HG02852 (cell line): ENCODE measurements at regions not wholly inside any gene's neighbourhood (a gene's known extent, or its start where the extent isn't known, plus 50 kb on each side); places are given as distances from the start of the nearest gene placed in this dataset.
"Not testable (repeated sequence)": the region's sequence is repeated elsewhere in the genome, so short reads cannot be mapped to it uniquely, and the experiment has no call there.

ENCODE experiments used
- ATAC-seq: cut with Tn5 transposase; IDR thresholded peaks from one replicate; pipeline ENCODE4 v1.9.1; 2021; ENCODE audit warnings: mild to moderate bottlenecking, moderate library complexity; ENCODE audit not compliant: unreplicated experiment

DNA sequence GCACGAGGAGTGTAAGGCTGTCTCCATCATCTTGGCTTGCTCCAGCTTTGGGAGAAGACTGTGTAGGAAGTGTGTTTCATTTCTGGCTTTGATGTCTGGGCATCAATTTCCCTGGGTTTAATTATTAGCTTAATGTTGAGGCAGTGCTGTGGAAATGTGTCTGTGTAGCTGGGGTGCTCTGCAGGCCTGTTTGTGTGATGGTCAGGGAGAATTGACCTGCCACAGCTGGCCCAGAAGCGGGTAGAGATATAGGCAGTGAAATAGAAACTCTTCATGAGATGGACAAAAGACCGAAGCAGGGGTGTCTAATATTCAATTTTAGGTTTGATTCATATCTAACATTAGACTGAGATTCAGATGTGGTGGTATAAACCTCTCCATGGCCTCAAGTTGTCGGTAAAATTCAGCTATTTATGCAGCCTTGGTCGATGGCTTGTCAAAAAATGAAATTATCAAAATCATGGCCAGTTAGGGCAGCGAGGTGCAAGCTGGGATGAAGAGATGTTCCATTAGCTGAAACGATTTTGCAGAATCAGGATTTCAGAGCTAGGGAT is 95.3 kb upstream of the SNX9 start:
- ATAC-seq, result no peak

DNA sequence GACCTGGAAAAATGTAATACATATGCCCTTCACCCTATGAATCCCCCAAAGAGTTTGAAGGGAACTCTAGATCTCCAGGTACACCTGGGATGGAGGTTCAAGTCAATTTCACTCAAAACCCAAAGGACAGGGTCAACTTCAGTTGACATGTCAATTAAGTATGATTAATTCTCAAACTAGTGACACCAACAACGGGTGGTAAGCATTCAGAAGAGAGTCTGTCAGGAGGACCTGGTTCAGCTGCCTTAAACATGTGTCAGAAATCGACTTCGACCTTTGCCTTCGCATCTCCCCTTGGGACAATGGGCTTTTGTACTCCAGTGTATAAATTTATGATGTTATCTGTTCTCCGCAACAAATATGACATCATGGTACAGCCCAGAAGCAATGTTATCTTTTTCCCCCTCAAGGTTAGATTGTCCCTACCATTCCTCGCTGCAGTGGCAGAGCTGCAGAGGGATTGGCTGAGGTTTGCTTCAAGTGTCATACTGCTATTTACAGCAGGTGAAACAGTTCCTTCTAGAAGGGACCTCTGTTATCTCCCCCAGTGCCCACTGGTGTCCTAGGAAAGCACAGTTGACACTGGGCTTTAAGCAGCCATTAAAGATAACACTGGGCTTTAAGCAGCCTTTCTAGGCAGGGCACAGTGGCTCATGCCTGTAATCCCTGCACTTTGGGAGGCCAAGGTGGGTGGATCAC is 94.7 kb upstream of the SNX9 start:
- ATAC-seq, result no peak

- no peak for ATAC-seq
These were observed 91.8 kb upstream of the SNX9 start for GRCh38 chr6:157731221-157731620.

DNA sequence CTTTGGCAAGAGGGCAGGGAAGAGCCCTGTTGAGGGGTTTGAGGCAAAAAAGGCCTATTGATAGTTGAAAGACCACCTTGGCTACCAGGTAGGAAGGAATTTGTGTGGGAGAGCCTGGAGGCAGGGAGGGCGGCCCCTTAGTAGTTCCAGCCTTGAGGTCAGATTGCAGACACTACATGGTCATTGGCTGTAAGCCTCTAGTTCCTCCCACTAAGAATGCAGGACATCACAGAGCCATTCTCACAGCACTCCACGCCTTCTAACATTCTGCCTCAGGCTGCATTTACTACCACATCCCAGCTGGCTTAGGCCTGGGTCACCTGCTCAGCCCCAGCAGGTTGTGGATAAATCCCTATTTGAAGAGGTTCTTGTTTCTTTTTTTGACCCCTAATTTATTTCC is 91.0 kb upstream of the SNX9 start:
- no peak for ATAC-seq

GRCh38 chr6:157732416-157733161 is 90.5 kb upstream of the SNX9 start:
- no peak for ATAC-seq

DNA sequence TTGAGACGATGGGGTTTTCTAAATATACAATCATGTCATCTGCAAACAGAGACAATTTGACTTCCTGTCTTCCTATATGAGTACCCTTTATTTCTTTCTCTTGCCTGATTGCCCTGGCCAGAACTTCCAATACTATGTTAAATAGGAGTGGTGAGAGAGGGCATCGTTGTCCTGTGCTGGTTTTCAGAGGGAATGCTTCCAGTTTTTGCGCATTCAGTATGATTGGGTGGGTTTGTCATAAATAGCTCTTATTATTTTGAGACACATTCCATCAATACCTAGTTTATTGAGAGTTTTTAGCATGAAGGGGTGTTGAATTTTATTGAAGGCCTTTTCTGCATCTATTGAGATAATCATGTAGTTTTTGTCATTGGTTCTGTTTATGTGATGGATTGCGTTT is 86.5 kb upstream of the SNX9 start:
- not testable (repeated sequence) for ATAC-seq

GRCh38 chr6:157741321-157741947 is 81.6 kb upstream of the SNX9 start:
- no peak for ATAC-seq

DNA sequence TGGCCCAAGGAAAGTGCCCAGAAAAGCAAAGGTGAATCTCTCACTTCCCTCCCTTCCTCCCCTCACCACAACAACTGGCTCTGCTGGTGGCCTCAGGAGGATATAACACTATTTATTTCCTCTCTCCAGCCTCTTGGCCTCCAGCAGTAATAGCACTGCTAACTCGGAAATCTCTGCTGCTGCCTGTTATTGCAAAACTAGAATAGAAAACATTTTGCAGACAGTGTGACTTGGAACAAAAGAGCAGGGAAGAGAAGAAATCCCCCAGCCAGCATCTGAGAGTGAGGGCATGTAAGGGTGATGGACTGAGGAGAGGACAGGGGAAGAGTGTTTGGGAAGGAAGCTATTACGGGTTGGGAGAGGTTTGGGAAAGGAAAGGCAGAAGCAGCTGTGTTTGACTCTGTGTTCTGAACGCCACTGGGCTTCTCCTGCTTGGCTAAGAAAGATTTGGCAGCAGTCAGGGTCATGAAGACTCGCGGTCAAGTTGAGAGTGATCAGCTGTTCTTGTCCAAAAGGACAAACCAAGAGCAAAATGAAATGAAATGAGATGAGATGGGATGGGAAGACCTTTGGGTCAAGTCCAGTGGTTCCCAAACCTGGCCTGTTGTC is 81.0 kb upstream of the SNX9 start:
- ATAC-seq, result no peak

DNA sequence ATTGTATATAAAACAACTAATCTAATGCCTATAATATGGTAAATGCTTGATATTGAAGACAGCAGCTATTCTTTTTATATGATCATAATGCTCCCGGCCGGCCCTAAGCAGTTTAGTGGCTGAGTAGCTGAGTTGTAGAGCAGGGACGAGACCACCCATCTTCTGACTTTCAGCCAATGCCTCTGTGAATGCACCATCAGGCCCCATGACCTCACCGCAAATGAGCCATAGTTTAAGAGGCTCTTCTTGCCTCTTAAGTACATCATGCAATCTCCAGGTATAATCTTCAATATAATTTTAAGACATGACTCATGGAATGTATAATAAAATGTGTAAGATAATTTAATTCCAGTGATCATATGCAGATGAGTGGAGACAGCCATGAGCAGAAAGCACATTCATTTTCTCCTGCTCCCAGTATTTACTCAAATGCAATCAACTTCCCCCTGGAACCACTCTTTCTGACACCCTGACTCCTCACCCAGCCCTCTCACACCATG is 78.9 kb upstream of the SNX9 start:
- ATAC-seq, result no peak

- no peak for ATAC-seq
These were observed 76.1 kb upstream of the SNX9 start for GRCh38 chr6:157746897-157747296.

DNA sequence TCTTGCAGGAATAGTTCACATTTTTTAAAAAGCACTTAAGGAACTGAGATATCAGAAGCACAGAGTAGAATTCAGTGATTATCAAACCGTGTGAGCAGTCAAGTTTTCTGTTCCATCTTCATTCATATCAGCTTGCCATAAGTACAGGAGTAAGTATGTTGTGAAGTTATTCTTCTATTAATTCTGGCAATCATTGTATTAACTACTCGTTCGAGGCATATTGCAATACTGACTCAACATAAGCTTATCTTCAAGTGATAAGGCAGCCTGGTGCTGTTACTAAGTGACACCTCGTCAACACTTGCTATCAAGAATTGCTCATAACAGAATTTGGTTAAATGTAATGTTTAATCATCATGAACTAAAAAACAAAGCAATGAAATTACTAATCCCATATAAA is 75.7 kb upstream of the SNX9 start:
- ATAC-seq, result no peak

DNA sequence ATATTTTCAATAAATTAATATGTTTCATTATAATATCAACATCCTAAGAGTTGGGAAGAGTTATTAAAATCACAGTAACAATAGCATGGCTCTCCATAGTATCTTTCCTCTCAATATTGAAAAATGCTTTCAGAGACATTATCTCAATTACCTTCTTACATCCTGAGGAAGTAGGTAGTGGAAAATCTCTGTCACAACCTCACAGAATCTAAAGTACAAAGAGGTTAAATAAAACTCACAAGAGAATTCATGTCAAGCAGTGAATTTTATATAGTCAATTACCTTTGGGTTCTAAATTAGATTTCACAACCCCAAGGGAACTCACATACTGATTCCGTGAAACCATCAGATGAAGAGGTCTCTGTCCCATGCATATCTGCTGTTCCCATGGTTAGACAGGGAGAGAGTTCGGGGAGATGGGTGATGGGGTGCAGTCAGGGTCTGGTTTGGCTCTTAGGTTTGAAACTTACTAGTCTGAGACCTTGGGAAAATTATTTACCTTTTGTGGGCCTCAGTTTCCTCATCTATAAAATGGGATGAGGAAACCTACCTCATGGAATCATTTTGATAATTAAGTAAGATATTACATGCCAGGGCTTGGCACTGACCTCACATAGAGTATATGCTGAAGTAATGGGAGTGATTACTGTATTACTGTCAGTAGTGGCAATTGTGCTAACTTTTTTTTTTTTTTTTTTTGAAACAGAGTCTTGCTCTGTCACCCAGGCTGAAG is 74.0 kb upstream of the SNX9 start:
- ATAC-seq, result no peak

- not testable (repeated sequence) for ATAC-seq
These were observed 72.1 kb upstream of the SNX9 start for GRCh38 chr6:157750973-157751372.

DNA sequence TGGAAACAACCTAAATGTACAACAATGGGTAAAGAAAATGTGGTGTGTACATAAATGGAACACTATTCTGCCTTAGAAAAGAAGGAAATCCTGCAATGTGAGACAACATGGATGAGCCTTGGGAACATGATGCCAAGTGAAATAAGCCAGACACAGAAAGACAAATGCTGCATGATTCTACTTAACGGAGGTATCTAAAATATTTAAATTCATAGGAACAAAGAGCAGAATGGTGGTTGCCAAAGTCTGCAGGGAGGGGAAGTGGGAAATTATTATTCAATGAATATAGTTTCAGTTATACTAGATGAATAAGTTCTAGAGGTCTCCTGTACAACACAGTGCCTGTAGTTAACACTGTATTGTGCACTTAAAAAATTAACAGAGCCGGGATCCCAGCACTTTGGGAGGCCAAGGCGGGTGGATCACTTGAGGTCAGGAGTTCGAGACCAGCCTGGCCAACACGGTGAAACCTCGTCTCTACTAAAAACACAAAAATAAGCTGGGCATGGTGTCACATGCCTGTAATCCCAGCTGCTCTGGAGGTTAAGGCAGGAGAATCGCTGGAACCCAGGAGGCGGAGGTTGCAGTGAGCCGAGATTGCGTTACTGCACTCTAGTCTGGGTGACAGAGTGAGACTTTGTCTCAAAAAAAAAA is 71.4 kb upstream of the SNX9 start:
- no peak for ATAC-seq

DNA sequence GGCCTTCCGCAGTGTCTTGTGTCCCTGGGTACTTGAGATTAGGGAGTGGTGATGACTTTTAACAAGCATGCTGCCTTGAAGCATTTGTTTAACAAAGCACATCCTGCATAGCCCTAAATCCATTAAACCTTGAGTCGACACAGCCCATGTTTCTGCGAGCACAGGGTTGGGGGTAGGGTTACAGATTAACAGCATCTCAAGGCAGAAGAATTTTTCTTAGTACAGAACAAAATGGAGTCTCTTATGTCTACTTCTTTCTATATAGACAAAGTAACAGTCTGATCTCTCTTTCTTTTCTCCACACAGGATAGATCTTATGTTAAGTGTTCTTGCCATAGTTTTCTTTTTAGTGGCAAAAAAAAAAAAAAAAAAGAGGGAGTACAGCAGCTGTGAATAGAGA is 70.2 kb upstream of the SNX9 start:
- not testable (repeated sequence) for ATAC-seq

DNA sequence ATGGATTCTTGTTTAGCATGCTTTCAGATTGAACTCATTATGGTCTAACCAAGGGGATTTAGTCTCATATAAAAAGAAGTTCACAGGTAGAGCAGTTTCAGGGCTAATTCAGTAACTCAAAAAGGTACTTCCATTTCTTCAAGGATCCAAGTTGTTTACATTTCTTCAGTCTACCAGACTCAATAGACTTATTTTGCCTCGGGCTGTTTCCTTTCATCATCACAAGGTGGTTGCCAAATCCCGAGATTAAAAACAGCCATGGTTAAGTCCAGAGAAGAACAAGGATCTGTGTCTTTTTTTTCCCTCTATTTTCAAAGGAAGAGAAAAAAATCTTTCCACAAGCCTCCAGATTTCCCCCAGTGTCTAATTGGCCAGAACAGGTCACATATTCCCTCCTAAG is 69.8 kb upstream of the SNX9 start:
- ATAC-seq, result no peak

- ATAC-seq, result not testable (repeated sequence)
These were observed 69.2 kb upstream of the SNX9 start for GRCh38 chr6:157753801-157754200.

- ATAC-seq, result no peak
These were observed 68.7 kb upstream of the SNX9 start for GRCh38 chr6:157754351-157754750.

- ATAC-seq, result no peak
These were observed 67.9 kb upstream of the SNX9 start for GRCh38 chr6:157755032-157755745.
